Nephron (organoid): ENCODE measurements at regions not wholly inside any gene's neighbourhood (a gene's known extent, or its start where the extent isn't known, plus 50 kb on each side); places are given as distances from the start of the nearest gene placed in this dataset.

Experiments used
- H3K27ac Mint-ChIP-seq, 3 experiments: 2 replicates each; pipeline ENCODE4 v1.8.0; 2020; ENCODE audit warnings: mixed read lengths in 3 of 3, mild to moderate bottlenecking in 2 of 3, moderate library complexity in 1 of 3
- H3K27me3 Mint-ChIP-seq: 2 replicates; pipeline ENCODE4 v1.8.0; 2021; ENCODE audit warnings: low read depth, mild to moderate bottlenecking, moderate library complexity, mixed read lengths
- H3K36me3 Mint-ChIP-seq: 2 replicates; pipeline ENCODE4 v1.8.0; 2020; ENCODE audit warnings: low read depth, mixed read lengths
- H3K4me1 Mint-ChIP-seq: 2 replicates; pipeline ENCODE4 v1.8.0; 2020; ENCODE audit warnings: mixed read lengths
- H3K4me3 Mint-ChIP-seq, 3 experiments: 2 replicates each; pipeline ENCODE4 v1.8.0; 2020; ENCODE audit warnings: mild to moderate bottlenecking in 3 of 3, mixed read lengths in 3 of 3, moderate library complexity in 2 of 3
- H3K9me3 Mint-ChIP-seq: 2 replicates; pipeline ENCODE4 v1.8.0; 2020; ENCODE audit warnings: mixed read lengths
- CTCF ChIP-seq, 3 experiments: fragments of 200-600 bp; sonication (generic); IDR thresholded peaks; one replicate each; pipeline ENCODE4 v1.5.0; 2021; ENCODE audit warnings: antibody characterized with exemption in 3 of 3; ENCODE audit not compliant: unreplicated experiment in 3 of 3

- Mint-ChIP-seq H3K4me3 (peak overlapping the region in 1 of 3 experiments; percentile 61), H3K9me3 (no peaks in the 10 kb centered on the region), H3K4me1 (peaks cover 13% of the 10 kb centered on the region), H3K27ac (no peak overlapping the region), H3K36me3 (no peaks in the 10 kb centered on the region), H3K27me3 (peaks cover 41% of the 10 kb centered on the region)
- no peak for TF ChIP-seq CTCF (IDR thresholded peaks at IDR 0.05; ENCODE audit: unreplicated experiment in 3 of 3)
These were observed 63.6 kb upstream of the CTTNBP2NL start for GRCh38 chr1:112332176-112333150.

GRCh38 chr1:112335351-112335750 is 60.7 kb upstream of the CTTNBP2NL start:
- peaks cover 39% of the 10 kb centered on the region for H3K27me3 Mint-ChIP-seq
- H3K4me3 Mint-ChIP-seq = no peak overlapping the region
- no peak overlapping the region for H3K27ac Mint-ChIP-seq
- peaks cover 5% of the 10 kb centered on the region for H3K9me3 Mint-ChIP-seq
- no peak for TF ChIP-seq CTCF (IDR thresholded peaks at IDR 0.05; ENCODE audit: unreplicated experiment in 3 of 3)
- H3K36me3 Mint-ChIP-seq = no peaks in the 10 kb centered on the region
- H3K4me1 Mint-ChIP-seq = peaks cover 13% of the 10 kb centered on the region

GRCh38 chr1:112337028-112337531 is 58.9 kb upstream of the CTTNBP2NL start:
- H3K27me3 Mint-ChIP-seq = peaks cover 46% of the 10 kb centered on the region
- TF ChIP-seq CTCF (IDR thresholded peaks at IDR 0.05; ENCODE audit: unreplicated experiment in 3 of 3) = peak; percentile 44 to 51 (median 45)
- H3K4me3 Mint-ChIP-seq = no peak overlapping the region
- no peaks in the 10 kb centered on the region for H3K36me3 Mint-ChIP-seq
- no peak overlapping the region for H3K27ac Mint-ChIP-seq
- peaks cover 5% of the 10 kb centered on the region for H3K9me3 Mint-ChIP-seq
- peaks cover 10% of the 10 kb centered on the region for H3K4me1 Mint-ChIP-seq

GRCh38 chr1:112341986-112342385 is 54.0 kb upstream of the CTTNBP2NL start:
- H3K4me1 Mint-ChIP-seq = no peaks in the 10 kb centered on the region
- H3K9me3 Mint-ChIP-seq = peaks cover 5% of the 10 kb centered on the region
- H3K4me3 Mint-ChIP-seq = no peak overlapping the region
- H3K27ac Mint-ChIP-seq = no peak overlapping the region
- TF ChIP-seq CTCF (IDR thresholded peaks at IDR 0.05; ENCODE audit: unreplicated experiment in 3 of 3) = no peak
- H3K36me3 Mint-ChIP-seq = no peaks in the 10 kb centered on the region
- peaks cover 42% of the 10 kb centered on the region for H3K27me3 Mint-ChIP-seq

GRCh38 chr1:112342558-112342957 is 53.5 kb upstream of the CTTNBP2NL start:
- Mint-ChIP-seq H3K4me1 (no peaks in the 10 kb centered on the region), H3K9me3 (peaks cover 5% of the 10 kb centered on the region), H3K4me3 (no peak overlapping the region), H3K27me3 (peaks cover 40% of the 10 kb centered on the region), H3K27ac (no peak overlapping the region), H3K36me3 (no peaks in the 10 kb centered on the region)
- no peak for TF ChIP-seq CTCF (IDR thresholded peaks at IDR 0.05; ENCODE audit: unreplicated experiment in 3 of 3)
